RWPE2 (cell line): ENCODE measurements at regions not wholly inside any gene's neighbourhood (a gene's known extent, or its start where the extent isn't known, plus 50 kb on each side); places are given as distances from the start of the nearest gene placed in this dataset.

Experiments used
- ATAC-seq: fragments of 200-7000 bp; cut with Tn5 transposase; 3 replicates; pipeline ENCODE4 v1.9.1; 2021; ENCODE audit warnings: low read depth
- DNase-seq: peaks from one replicate; pipeline ENCODE4 v3.0.0-alpha.2; 2020; ENCODE audit warnings: low spot score
- H3K27ac ChIP-seq: fragments of 450-650 bp; 2 replicates; pipeline ENCODE4 v1.5.1; 2017; ENCODE audit warnings: mild to moderate bottlenecking; ENCODE audit not compliant: poor library complexity, severe bottlenecking
- H3K27me3 ChIP-seq: fragments of 250-450 bp; sonication (Bioruptor Pico); 2 replicates; pipeline ENCODE4 v1.5.1; 2021; ENCODE audit warnings: mild to moderate bottlenecking, moderate library complexity; ENCODE audit not compliant: insufficient read depth, poor library complexity, severe bottlenecking
- H3K36me3 ChIP-seq: fragments of 250-450 bp; sonication (Bioruptor Pico); 2 replicates; pipeline ENCODE4 v1.5.1; 2020; ENCODE audit warnings: low read depth, mild to moderate bottlenecking, moderate library complexity
- H3K4me1 ChIP-seq: fragments of 250-450 bp; sonication (Bioruptor Pico); 2 replicates; pipeline ENCODE4 v1.5.1; 2021; ENCODE audit warnings: mild to moderate bottlenecking, moderate library complexity; ENCODE audit not compliant: insufficient read depth, poor library complexity, severe bottlenecking
- H3K4me3 ChIP-seq: fragments of 250-450 bp; sonication (Bioruptor Pico); 2 replicates; pipeline ENCODE4 v1.5.1; 2021; ENCODE audit warnings: mild to moderate bottlenecking, moderate library complexity; ENCODE audit not compliant: severe bottlenecking
- H3K9me3 ChIP-seq: fragments of 250-450 bp; sonication (Bioruptor Pico); 2 replicates; pipeline ENCODE4 v1.5.1; 2021; ENCODE audit warnings: mild to moderate bottlenecking, moderate library complexity; ENCODE audit not compliant: severe bottlenecking
- TF ChIP-seq, protein P1 (sequence below): fragments of 450-650 bp; IDR thresholded peaks from one replicate; pipeline ENCODE4 v1.5.1; 2017; ENCODE audit warnings: mild to moderate bottlenecking, moderate library complexity; ENCODE audit not compliant: poor library complexity, severe bottlenecking

GRCh38 chr13:111491021-111491420 is 170.6 kb downstream of the TEX29 start:
- no peak overlapping the region for H3K4me3 ChIP-seq
- no peak for ATAC-seq
- peak; percentile 49 for DNase-seq
- TF ChIP-seq, protein P1, sequence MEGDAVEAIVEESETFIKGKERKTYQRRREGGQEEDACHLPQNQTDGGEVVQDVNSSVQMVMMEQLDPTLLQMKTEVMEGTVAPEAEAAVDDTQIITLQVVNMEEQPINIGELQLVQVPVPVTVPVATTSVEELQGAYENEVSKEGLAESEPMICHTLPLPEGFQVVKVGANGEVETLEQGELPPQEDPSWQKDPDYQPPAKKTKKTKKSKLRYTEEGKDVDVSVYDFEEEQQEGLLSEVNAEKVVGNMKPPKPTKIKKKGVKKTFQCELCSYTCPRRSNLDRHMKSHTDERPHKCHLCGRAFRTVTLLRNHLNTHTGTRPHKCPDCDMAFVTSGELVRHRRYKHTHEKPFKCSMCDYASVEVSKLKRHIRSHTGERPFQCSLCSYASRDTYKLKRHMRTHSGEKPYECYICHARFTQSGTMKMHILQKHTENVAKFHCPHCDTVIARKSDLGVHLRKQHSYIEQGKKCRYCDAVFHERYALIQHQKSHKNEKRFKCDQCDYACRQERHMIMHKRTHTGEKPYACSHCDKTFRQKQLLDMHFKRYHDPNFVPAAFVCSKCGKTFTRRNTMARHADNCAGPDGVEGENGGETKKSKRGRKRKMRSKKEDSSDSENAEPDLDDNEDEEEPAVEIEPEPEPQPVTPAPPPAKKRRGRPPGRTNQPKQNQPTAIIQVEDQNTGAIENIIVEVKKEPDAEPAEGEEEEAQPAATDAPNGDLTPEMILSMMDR = no peak
- no peaks in the 10 kb centered on the region for H3K4me1 ChIP-seq
- no peaks in the 10 kb centered on the region for H3K36me3 ChIP-seq
- H3K27ac ChIP-seq = no peak overlapping the region
- H3K27me3 ChIP-seq = no peaks in the 10 kb centered on the region
- H3K9me3 ChIP-seq = peaks cover 3% of the 10 kb centered on the region

- ATAC-seq = no peak
- Histone ChIP-seq H3K27ac (no peak overlapping the region), H3K27me3 (no peaks in the 10 kb centered on the region), H3K4me1 (no peaks in the 10 kb centered on the region), H3K9me3 (peaks cover 3% of the 10 kb centered on the region), H3K4me3 (no peak overlapping the region), H3K36me3 (no peaks in the 10 kb centered on the region)
- TF ChIP-seq, protein P1 = no peak
- DNase-seq = no peak
Observed at GRCh38 chr13:111491659-111492058, 171.2 kb downstream of the TEX29 start.

- TF ChIP-seq, protein P1 = no peak
- ATAC-seq (no peak), DNase-seq (no peak)
- no peaks in the 10 kb centered on the region for H3K4me1 ChIP-seq
- no peaks in the 10 kb centered on the region for H3K36me3 ChIP-seq
- H3K27me3 ChIP-seq = no peaks in the 10 kb centered on the region
- no peak overlapping the region for H3K4me3 ChIP-seq
- H3K9me3 ChIP-seq = no peaks in the 10 kb centered on the region
- H3K27ac ChIP-seq = no peak overlapping the region
Observed at GRCh38 chr13:111492341-111492950, 172.0 kb downstream of the TEX29 start.

GRCh38 chr13:111492958-111493357 is 172.5 kb downstream of the TEX29 start:
- Histone ChIP-seq H3K4me3 (no peak overlapping the region), H3K9me3 (no peaks in the 10 kb centered on the region), H3K27ac (no peak overlapping the region), H3K4me1 (no peaks in the 10 kb centered on the region), H3K36me3 (no peaks in the 10 kb centered on the region), H3K27me3 (no peaks in the 10 kb centered on the region)
- no peak for DNase-seq
- ATAC-seq = no peak
- TF ChIP-seq, protein P1 = no peak

- Histone ChIP-seq H3K36me3 (no peaks in the 10 kb centered on the region), H3K9me3 (no peaks in the 10 kb centered on the region), H3K4me1 (no peaks in the 10 kb centered on the region), H3K4me3 (no peak overlapping the region), H3K27me3 (no peaks in the 10 kb centered on the region), H3K27ac (no peak overlapping the region)
- no peak for ATAC-seq
- TF ChIP-seq, protein P1 = no peak
- DNase-seq = no peak
Observed at GRCh38 chr13:111493468-111493867, 173.0 kb downstream of the TEX29 start.
